SU-DHL-6 (cell line): ENCODE measurements at regions not wholly inside any gene's neighbourhood (a gene's known extent, or its start where the extent isn't known, plus 50 kb on each side); places are given as distances from the start of the nearest gene placed in this dataset.

Source experiments
- CTCF ChIP-seq: fragments of 200-600 bp; sonication (generic); IDR thresholded peaks from one replicate; pipeline ENCODE4 v1.5.1; 2017; ENCODE audit warnings: antibody characterized with exemption, mild to moderate bottlenecking, low read length, moderate library complexity; ENCODE audit not compliant: insufficient read depth, poor library complexity, severe bottlenecking
- EZH2phosphoT487 ChIP-seq: fragments of 200-600 bp; sonication (generic), shearing (Covaris generic); conservative IDR thresholded peaks from 2 replicates; pipeline ENCODE4 v1.6.1; 2018; ENCODE audit warnings: mild to moderate bottlenecking, antibody characterized with exemption, low read length, moderate library complexity, mixed read lengths

GRCh38 chr16:65316808-65317207 is 194.9 kb upstream of the CDH11 start:
- TF ChIP-seq EZH2phosphoT487 (no peak), CTCF (no peak)
